Stimulated activated memory B cell treated with anti-CD40 and anti-IgM and Interleukin-4, amounts not matched to agents 10 μg/mL and 1 μg/mL and 100 μg/mL, for 72 hours (primary cell): ENCODE measurements at regions not wholly inside any gene's neighbourhood (a gene's known extent, or its start where the extent isn't known, plus 50 kb on each side); places are given as distances from the start of the nearest gene placed in this dataset.
"Not testable (repeated sequence)": the region's sequence is repeated elsewhere in the genome, so short reads cannot be mapped to it uniquely, and the experiment has no call there.

Experiments
- ATAC-seq: fragments of 150-1000 bp; cut with Tn5 transposase; 2 replicates; pipeline ENCODE4 v1.10.0; 2021
- H3K27ac Mint-ChIP-seq: one replicate; pipeline ENCODE4 v1.8.0; 2022; ENCODE audit warnings: mild to moderate bottlenecking, mixed read lengths
- H3K27me3 Mint-ChIP-seq: one replicate; pipeline ENCODE4 v1.8.0; 2022; ENCODE audit warnings: mixed read lengths
- H3K36me3 Mint-ChIP-seq: one replicate; pipeline ENCODE4 v1.8.0; 2022; ENCODE audit warnings: mixed read lengths
- H3K4me1 Mint-ChIP-seq: one replicate; pipeline ENCODE4 v1.8.0; 2022; ENCODE audit warnings: mixed read lengths
- H3K4me3 Mint-ChIP-seq: one replicate; pipeline ENCODE4 v1.8.0; 2022; ENCODE audit warnings: mild to moderate bottlenecking, moderate library complexity, mixed read lengths
- H3K9me3 Mint-ChIP-seq: one replicate; pipeline ENCODE4 v1.8.0; 2022; ENCODE audit warnings: mixed read lengths

DNA sequence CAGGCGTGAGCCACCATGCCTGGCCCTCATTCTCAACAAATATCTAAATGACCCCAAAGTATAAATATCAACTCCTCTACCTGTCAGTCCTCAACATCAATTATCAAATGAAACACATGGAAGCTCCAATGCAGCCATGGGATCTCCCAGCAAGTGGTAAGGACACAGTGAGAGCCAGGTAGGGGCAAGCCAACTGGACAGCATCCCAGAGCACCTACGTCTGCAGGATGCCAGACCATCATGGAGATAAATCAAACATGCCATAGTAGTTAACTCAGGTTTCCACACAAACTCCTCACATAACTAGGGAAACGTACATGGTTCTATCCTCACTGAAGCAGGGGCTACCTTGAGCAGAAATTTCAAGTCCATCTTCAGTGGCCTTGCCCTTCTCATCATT lies 159.9 kb upstream of the MED14 start:
- Mint-ChIP-seq H3K27ac (no peak overlapping the region), H3K27me3 (no peaks in the 10 kb centered on the region), H3K4me1 (no peaks in the 10 kb centered on the region), H3K4me3 (no peak overlapping the region), H3K36me3 (no peaks in the 10 kb centered on the region), H3K9me3 (peaks cover 2% of the 10 kb centered on the region)
- no peak for ATAC-seq

DNA sequence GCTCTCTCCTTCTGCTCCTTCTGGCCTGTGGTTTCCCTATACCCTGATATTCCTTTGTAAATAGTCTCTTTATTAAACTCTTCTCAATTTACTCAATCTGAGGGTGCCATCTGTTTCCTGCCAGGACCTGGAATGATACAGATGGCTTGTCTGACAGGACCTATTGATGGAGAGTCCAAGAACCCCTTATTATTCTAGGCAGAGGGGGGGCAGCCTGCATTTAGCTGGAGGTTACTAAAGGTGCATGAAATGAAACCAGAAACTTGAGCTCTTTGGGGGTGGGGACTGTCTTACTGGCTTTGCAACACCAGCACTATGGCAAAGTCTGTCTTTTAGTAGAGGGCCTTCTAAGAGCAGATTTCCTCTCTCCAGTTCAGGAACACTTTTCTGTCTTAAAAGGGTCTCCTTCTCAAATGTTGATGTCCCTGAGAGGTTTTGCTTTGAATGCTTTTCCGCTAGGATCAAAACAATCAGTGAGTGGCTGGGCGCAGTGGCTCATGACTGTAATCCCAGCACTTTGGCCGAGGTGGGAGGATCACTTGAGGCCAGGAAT lies 162.5 kb upstream of the MED14 start:
- no peak overlapping the region for H3K4me3 Mint-ChIP-seq
- no peaks in the 10 kb centered on the region for H3K9me3 Mint-ChIP-seq
- H3K4me1 Mint-ChIP-seq = no peaks in the 10 kb centered on the region
- no peaks in the 10 kb centered on the region for H3K36me3 Mint-ChIP-seq
- ATAC-seq = no peak
- H3K27me3 Mint-ChIP-seq = peaks cover 14% of the 10 kb centered on the region
- no peak overlapping the region for H3K27ac Mint-ChIP-seq

DNA sequence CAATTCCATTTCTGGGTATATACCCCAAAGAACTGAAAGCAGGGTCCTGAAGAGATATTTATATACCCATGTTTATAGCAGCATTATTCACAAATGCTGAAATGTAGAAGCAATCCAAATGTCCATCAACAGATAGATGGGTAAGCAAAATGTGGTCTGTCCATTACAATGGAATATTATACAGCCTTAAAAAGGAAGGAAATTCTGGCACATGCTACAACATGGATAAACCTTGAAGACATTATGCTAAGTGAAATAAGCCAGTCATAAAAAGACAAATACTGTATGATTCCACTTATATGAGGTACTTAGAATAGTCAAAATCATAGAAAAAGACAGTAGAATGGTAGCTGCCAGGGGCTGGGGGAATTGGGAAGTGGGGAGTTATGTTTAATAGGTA lies 169.4 kb upstream of the MED14 start:
- H3K27ac Mint-ChIP-seq, ATAC-seq, H3K36me3 Mint-ChIP-seq, H3K4me1 Mint-ChIP-seq, H3K9me3 Mint-ChIP-seq, H3K4me3 Mint-ChIP-seq: not testable (repeated sequence)
- H3K27me3 Mint-ChIP-seq = peaks cover 14% of the 10 kb centered on the region

DNA sequence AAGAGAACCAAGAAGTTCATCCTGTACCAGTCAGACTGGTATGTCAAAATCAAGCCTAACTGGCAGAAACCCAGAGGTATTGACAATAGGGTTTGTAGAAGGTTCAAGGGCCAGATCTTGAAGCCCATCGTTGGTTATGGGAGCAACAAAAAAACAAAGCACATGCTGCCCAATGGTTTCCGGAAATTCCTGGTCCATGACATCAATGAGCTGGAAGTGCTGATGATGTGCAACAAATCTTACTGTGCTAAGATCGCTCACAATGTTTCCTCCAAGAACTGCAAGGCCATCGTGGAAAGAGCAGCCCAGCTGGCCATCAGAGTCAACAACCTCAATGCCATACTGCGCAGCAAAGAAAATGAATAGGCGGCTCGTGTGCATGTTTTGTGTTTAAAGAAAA lies 172.7 kb upstream of the MED14 start:
- Mint-ChIP-seq H3K27ac (no peak overlapping the region), H3K9me3 (no peaks in the 10 kb centered on the region), H3K36me3 (no peaks in the 10 kb centered on the region), H3K4me3 (no peak overlapping the region), H3K27me3 (no peaks in the 10 kb centered on the region), H3K4me1 (no peaks in the 10 kb centered on the region)
- no peak for ATAC-seq

DNA sequence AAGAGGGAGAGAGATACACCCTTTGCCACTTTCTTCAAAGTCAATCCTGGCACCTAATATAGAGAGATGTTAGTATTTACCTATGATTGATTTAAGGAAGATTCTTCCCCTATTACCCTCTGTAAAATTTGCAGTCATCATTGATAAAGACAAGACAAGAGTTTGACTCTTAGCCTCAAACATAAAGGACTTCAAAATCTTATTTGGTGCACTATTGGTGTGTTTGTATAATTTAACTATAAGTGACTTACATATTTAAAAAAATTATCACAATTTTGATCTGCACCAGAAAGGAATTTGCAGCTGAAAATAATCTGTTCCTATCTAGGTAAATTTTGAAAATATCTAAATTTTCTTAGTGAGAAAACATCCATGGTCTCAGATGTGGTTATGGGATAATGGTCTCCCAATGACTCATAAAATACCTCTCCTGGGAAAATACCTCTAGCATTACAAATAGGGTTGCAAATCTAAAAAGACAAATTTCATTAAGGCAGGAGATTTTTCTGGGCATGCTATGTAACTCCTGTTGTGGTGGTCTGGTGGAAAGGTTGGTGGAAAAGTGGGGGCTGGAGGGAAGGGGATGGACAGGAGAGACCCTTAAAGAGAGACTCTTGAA lies 173.6 kb upstream of the MED14 start:
- ATAC-seq = no peak
- H3K27ac Mint-ChIP-seq = no peak overlapping the region
- H3K9me3 Mint-ChIP-seq = no peaks in the 10 kb centered on the region
- no peak overlapping the region for H3K4me3 Mint-ChIP-seq
- no peaks in the 10 kb centered on the region for H3K36me3 Mint-ChIP-seq
- no peaks in the 10 kb centered on the region for H3K27me3 Mint-ChIP-seq
- H3K4me1 Mint-ChIP-seq = no peaks in the 10 kb centered on the region

DNA sequence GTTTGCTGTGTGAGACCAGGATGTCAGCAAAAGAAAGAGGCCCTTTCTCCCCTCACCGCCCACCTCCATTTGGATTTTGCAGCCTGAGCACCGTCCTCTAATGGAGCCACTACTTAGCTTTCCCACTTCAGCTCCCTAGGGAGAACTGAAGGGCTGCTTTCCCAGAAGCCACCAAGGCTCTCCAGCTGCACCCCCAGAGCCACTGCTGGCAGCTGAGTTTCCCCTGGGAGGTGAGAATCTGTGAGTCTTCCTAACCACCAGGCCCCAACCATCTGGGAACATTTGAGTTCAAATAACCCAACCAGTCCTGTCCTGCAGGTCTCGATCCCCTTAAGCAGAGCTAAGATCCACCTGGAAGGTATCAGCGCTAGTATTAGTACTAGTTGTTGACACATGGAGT lies 173.1 kb upstream of the USP9X start:
- Mint-ChIP-seq H3K27me3 (no peaks in the 10 kb centered on the region), H3K4me3 (no peak overlapping the region), H3K9me3 (no peaks in the 10 kb centered on the region), H3K36me3 (no peaks in the 10 kb centered on the region), H3K4me1 (no peaks in the 10 kb centered on the region), H3K27ac (no peak overlapping the region)
- no peak for ATAC-seq

DNA sequence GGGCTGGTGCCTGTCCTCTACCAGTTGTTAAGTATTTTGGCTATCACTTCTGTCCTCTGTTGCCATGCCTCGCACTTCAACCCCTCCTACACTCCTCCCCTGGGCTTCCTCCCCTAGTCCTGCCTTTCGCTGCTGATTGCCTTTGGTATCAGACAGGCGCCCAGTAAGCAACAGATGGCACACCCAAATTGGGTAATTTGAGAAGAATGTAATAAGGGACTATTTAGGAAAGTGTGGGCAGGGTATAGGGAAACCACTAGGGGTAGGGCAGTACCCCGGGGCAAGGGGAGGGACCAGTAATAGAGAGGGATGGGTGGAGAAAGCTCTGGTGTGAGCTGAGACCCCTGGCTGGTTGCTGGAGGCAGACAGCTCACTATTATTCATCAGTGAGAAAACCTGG lies 172.7 kb upstream of the USP9X start:
- Mint-ChIP-seq H3K27me3 (no peaks in the 10 kb centered on the region), H3K9me3 (no peaks in the 10 kb centered on the region), H3K4me1 (no peaks in the 10 kb centered on the region), H3K36me3 (no peaks in the 10 kb centered on the region), H3K4me3 (no peak overlapping the region), H3K27ac (no peak overlapping the region)
- ATAC-seq = no peak

DNA sequence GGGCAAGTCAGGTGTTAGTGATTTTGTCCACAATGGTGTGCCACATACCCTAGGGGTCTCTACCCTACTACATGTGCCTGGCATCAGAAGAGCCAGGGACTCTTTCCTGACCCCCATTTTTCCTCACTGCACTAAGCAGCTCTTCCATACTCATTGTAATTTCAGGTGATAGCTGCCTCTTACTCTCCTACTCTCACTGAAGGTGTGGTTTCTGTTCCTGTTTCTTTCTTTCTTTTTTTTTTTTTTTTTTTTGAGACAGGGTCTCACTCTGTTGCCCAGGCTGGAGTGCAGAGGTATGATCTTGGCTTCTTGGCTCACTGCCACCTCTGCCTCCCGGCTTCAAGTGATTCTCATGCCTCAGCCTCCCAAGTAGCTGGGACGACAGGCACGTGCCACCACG lies 164.9 kb upstream of the USP9X start:
- H3K4me1 Mint-ChIP-seq = peaks cover 6% of the 10 kb centered on the region
- H3K9me3 Mint-ChIP-seq = peaks cover 6% of the 10 kb centered on the region
- H3K4me3 Mint-ChIP-seq = no peak overlapping the region
- no peaks in the 10 kb centered on the region for H3K36me3 Mint-ChIP-seq
- H3K27me3 Mint-ChIP-seq = no peaks in the 10 kb centered on the region
- no peak for ATAC-seq
- H3K27ac Mint-ChIP-seq = no peak overlapping the region

DNA sequence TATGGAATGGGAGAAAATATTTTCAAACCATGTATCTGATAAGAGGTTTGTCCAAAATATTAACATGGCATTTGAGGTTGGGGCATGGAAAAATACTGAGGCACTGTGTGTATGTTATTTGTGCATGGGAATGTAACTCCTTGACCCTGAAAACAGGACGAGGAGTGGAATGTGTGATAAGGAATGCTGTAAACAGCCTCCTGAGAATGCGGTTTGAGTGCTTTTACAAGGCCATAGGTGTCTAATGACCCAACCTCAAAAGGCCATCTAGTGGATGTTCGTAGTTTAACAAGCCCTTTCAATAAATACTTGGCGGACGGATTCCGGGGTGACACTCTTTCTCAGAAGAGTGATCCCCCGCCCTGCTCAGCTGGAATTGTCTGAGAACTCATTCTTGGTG lies 162.9 kb upstream of the USP9X start:
- H3K27ac Mint-ChIP-seq = no peak overlapping the region
- H3K36me3 Mint-ChIP-seq = peaks cover 1% of the 10 kb centered on the region
- peaks cover 7% of the 10 kb centered on the region for H3K9me3 Mint-ChIP-seq
- H3K4me3 Mint-ChIP-seq = no peak overlapping the region
- H3K4me1 Mint-ChIP-seq = peaks cover 6% of the 10 kb centered on the region
- no peak for ATAC-seq
- H3K27me3 Mint-ChIP-seq = no peaks in the 10 kb centered on the region

DNA sequence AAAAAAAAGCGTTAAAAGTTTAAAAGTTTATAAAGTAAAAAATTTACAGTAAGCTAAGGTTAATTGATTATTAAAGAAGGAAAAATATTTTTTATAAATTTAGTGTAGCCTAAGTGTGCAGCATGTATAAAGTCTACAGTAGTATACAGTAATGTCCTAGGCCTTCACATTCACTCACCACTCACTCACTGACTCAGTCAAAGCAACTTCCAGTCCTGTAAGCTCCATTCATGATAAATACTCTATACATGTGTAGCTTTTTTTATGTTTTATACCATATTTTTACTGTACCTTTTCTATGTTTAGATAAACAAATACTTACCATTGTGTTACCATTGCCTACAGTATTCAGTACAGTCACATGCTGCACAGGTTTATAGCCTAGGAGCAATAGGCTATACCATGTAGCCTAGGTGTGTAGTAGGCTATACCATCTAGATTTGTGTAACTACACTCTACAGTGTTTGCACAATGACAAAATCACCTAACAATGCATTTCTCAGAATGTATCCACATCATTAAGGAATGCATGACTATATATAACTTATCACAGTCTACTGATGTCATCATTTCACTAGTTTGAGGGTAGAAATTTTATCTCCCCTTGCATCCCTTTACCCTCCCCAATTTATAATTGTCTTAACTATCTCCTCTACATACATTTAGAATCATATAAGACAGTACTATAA lies 158.4 kb upstream of the USP9X start:
- not testable (repeated sequence) for H3K4me1 Mint-ChIP-seq

DNA sequence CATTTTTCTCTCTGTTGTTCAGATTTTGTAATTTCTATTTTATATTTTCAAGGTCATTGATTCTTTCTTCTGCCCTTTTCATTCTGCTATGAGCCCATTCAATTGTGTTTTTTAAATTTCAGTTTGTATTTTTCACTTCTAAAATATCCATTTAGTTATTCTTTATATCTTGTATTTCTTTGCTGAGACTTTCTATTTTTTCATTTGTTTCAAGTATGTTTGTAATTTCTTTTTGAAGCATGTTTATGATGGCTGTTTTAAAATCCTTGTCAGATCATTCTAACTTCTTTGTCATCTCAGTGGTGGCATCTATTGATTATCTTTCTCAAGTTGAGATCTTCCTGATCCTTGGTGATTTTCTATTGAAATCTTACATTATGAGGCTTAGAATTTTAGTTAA lies 157.2 kb upstream of the USP9X start:
- Mint-ChIP-seq H3K27me3 (no peaks in the 10 kb centered on the region), H3K4me3 (no peak overlapping the region), H3K27ac (no peak overlapping the region), H3K4me1 (peaks cover 3% of the 10 kb centered on the region), H3K36me3 (peaks cover 8% of the 10 kb centered on the region), H3K9me3 (peaks cover 4% of the 10 kb centered on the region)
- ATAC-seq = no peak

More for the DNA sequence above, 158.4 kb upstream of the USP9X start:
- not testable (repeated sequence) for H3K9me3 Mint-ChIP-seq, ATAC-seq, H3K4me3 Mint-ChIP-seq, H3K27ac Mint-ChIP-seq, H3K36me3 Mint-ChIP-seq, H3K27me3 Mint-ChIP-seq

DNA sequence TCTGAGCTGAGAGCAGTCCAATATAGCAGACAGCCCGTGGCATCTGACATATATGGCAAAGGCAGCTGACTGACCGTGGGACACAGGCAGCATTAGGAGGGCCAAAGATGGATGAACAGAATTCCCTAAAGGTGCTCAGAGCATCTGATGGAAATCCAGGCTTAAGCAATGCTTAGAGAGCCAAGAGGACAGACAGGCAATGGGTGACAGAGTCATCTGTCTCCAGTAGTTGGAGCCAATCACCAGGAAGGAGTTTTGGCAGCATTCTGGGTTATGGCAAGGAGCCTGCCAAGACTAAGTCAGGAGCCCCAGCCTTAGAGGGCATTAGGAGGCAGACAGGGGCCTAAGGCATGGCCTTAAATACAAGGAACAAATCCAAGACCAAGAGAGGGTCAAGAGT lies 153.3 kb upstream of the USP9X start:
- ATAC-seq = no peak
- H3K4me1 Mint-ChIP-seq = peaks cover 11% of the 10 kb centered on the region
- no peak overlapping the region for H3K4me3 Mint-ChIP-seq
- no peak overlapping the region for H3K27ac Mint-ChIP-seq
- no peaks in the 10 kb centered on the region for H3K27me3 Mint-ChIP-seq
- peaks cover 8% of the 10 kb centered on the region for H3K36me3 Mint-ChIP-seq
- peaks cover 4% of the 10 kb centered on the region for H3K9me3 Mint-ChIP-seq

DNA sequence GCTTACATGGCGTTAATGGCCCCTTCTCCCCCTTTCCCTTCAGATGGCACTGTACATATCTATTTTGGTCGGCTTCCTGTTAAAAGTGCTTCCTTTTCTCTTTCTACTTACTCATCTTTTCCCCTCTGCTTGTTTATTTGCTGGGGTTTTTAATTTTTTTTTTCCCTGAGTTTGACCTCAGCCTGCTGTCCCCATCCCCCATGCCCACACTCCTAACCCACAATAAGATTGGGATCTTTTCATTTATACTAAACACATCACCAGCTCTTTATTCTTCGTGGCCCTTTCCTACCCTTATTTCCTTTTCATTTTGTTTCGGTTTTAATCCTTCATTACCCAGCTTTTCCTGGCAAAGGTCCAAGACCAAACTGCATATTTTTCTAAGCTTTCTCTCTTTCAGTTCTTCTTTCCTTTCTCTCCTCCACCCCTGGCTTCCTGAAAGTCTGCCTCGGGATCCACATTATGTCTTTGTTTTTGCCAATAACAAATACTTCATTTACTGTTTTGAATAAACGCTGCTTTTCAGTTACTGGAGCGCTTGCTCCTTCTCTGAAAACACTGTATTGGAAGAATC lies 152.0 kb upstream of the USP9X start:
- H3K27ac Mint-ChIP-seq = peak overlapping the region; percentile 80
- peak overlapping the region; percentile 54 for H3K4me3 Mint-ChIP-seq
- no peaks in the 10 kb centered on the region for H3K9me3 Mint-ChIP-seq
- H3K4me1 Mint-ChIP-seq = peaks cover 11% of the 10 kb centered on the region
- no peaks in the 10 kb centered on the region for H3K36me3 Mint-ChIP-seq
- H3K27me3 Mint-ChIP-seq = no peaks in the 10 kb centered on the region
- no peak for ATAC-seq

DNA sequence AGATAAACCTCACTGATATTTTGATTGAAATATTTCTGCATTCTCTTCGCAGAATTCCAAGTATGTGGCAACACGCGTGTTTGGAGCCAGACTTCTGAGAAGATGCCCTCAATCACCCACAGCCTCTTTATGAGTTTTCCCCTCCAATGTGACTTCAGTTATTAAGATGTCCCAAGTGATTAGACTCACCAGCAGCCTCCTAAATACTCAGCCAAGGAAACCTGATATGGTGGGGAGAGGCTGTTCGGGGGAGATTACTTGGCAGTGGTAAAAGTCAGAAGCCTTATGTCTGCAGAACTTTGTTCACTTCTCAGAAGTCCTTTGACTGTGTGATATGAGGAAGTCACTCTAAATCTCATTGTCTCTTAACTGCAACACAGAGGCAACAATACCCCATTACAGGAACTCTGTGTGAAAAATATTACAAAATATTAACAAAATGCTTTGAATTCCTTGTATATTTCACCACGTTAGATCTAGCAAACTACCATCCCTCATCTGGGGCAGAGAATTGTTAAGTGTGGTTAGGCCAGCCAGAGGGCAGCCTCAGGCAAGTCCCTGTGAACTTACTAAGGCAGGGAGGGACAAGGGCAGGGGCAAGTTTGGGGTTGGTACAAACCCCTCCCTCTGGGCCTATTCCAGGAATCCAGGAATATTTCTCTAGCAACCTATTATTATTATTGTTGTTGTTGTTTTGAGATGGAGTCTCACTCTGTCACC lies 151.4 kb upstream of the USP9X start:
- Mint-ChIP-seq H3K27ac (peak overlapping the region; percentile 80), H3K4me3 (peak overlapping the region; percentile 54), H3K27me3 (no peaks in the 10 kb centered on the region), H3K4me1 (peaks cover 11% of the 10 kb centered on the region), H3K36me3 (no peaks in the 10 kb centered on the region), H3K9me3 (no peaks in the 10 kb centered on the region)
- no peak for ATAC-seq

DNA sequence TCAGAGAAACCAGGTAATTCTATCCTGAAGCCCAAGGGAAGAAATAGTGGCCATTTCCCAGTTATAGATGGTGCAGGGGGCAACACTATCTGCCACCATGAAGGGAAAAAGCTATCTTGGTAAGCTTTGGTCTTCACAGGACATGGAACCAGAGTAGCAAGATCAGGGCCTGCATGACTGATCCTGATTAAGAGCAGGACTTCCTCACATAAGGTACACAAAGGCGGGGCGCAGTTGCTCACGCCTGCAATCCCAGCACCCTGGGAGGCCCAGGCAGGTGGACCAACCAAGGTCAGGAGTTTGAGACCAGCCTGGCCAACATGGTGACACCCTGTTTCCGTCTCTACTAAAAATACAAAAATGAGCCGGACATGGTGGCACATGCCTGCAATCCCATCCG lies 148.4 kb upstream of the USP9X start:
- Mint-ChIP-seq H3K4me1 (peaks cover 11% of the 10 kb centered on the region), H3K27ac (no peak overlapping the region), H3K36me3 (no peaks in the 10 kb centered on the region), H3K27me3 (no peaks in the 10 kb centered on the region), H3K4me3 (no peak overlapping the region), H3K9me3 (no peaks in the 10 kb centered on the region)
- no peak for ATAC-seq
